ENCODE measurements at regions not wholly inside any gene's neighbourhood (a gene's known extent, or its start where the extent isn't known, plus 50 kb on each side); places are given as distances from the start of the nearest gene placed in this dataset.

DNA sequence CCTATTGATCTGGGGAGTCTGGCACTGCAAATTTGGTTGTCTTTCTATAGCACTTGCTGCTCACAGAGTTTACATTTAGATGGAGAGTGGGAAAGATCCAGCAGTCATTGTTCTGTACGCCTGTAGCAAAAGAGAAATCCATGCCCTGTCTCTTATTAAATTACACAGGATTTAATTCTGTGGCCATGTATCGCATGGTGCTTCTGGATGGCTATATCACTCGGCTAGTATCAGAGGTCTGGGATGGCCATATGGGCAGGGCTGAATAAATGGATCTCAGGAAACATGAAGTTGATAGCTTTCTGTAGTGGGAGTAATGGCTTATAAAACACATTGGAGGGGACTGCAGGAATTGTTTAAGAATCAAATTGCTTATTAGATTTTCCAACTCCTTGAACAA lies 325.8 kb upstream of the DPH6 start:
- no peak for ATAC-seq

DNA sequence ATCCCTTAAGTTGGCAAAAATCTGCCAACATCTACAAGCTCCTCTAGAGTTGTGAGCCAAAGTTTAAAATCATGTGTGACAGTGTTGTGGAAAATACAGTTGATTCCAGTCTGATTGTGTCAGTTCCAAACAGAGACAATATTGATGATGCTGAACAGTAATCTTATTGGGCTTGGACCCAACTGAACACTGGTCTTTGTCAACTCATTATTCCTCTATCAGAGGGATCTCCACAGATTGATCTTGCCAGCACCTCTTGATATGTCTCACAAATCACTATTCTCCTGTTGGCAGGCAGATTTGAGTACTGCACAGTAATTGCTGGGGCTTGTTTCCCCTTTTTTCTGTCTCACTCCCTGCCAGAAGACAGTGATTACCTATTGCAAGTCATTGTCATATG lies 326.6 kb upstream of the DPH6 start:
- no peak for ATAC-seq

DNA sequence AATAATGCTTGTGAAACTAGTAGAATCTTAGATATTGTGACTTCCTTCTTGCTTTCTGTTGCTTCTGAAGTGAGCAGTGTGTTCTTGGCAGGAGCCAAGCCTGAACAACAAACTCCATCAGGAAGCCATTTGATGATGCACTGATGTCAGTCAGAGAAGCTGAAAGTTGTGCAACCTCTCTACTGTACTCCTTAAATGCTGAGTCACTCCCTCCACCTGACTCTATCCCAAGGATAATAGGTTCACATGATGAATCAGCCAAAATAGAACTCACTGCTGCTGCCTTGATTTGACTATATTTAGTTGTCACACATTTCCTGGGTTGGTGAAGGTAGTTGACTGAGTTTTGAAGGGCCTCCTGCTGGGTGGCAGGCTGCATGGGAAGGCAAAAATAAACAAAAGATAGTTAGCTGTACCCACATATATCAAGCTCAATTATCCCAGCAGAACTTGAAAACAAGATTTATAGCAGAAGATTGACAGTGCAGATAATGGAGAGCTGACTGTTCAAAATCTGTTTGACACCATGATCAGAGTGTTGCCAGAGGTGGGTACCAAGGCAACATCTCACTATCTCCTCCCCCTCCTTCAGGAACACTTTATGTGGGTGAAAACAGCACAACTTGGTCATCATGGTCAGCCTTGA lies 328.4 kb upstream of the DPH6 start:
- ATAC-seq: no peak

DNA sequence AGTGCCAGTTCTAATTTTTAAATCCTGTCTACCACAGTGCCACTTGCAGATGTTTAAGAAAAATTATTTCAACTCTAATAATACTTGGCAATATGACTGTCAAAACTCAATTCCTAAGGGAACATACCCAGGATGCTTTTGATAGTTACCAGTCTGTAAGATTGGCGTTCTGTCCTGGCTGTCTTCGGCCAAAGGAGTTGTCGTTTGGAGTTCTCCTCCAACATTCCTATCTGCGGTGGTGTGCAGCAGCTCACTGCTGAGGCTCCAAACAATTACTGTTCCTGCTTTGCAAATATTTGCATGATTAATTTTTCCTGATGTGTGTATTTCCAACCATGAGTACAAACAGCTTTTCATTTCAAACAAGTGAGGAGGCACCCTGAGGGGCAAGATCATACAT lies 330.8 kb upstream of the DPH6 start:
- ATAC-seq: no peak

DNA sequence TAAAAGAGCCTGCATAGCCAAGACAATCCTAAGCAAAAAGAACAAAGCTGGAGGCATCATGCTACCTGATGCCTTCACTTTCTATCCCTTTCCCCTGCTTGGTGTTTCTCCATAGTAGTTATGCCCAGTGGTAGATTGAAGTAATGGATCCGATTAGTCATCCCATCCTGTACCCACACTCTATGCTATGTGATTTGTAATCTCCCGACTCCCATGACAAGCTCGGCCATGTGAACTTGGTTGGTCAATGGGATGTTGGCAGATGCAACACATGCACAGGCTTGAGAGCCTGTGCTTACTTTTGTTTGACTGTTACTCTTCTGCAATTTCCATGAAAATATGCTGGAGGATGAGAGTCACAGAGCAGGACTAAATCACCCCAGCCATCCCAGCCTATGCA lies 334.9 kb upstream of the DPH6 start:
- no peak for ATAC-seq

DNA sequence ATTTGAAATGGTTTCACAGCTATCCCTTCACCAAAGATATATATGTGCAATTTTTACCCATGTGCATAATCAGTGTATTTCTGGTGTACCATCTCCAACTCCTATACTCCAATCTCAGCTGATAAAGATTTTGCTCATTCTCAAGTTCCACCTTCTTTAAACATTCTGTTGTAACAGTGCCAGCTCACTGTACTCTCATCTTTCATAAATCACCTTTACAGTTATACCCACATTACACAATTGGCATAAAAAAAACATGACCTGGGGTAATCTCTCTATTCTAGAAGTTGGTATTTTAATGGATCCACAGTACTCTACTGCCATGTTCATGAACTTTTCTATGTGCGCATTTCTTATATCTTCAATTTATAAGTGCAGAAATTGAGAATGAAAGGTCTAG lies 339.9 kb upstream of the DPH6 start:
- no peak for ATAC-seq

DNA sequence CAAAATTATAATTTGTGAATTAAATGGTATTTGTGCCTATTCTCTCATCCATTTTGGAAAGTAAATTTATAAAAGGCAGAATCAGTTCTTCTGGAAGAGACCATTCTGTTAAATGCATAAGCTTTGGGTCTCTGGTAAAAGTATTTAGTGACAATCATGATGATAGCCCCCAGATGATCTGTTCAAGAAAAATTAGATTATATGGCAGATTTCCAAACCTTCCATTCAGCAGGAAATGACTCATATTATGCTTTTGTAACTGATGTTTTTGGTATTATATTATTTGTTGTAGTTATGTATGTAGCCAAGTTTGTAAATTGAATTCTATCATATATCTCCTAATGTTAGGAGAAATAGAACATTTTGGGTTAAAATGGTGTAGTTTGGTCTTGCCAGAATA lies 340.8 kb upstream of the DPH6 start:
- no peak for ATAC-seq

DNA sequence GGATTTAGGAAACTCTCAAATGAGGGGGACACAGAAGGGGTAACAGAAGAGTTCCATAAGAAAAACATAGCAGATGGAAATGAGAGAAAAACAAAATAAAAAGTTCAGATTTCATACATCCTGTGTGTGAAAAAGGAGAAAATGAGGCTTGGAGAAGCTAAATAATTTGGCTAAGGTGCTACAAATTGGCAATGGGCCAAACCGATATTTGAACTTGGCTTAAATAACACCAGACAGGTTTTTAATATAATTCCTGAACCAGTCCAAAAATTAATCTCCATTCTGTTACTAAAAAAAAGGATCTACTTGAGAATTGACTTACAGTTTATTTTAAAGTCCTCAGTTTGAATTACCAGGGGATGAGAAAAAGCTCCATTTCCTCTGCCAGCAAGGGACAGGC lies 342.9 kb upstream of the DPH6 start:
- ATAC-seq: no peak

DNA sequence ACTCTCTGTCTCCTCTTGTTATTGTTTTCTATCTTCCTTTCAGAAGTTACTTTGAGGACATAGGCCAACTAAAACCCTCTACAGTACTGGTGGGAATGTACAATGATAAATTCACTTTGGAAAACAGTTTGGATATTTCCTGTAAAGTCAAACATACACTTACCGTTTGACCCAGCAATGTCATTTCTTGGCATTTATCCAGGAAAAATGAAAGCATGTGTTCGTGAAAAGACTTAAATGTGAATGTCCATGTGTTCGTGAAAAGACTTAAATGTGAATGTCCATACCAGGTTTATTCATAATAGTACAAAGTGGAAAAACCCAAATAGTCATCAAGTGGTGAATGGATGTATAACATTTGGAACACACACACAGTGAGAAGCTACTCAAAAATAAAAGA lies 361.5 kb upstream of the DPH6 start:
- ATAC-seq: no peak

DNA sequence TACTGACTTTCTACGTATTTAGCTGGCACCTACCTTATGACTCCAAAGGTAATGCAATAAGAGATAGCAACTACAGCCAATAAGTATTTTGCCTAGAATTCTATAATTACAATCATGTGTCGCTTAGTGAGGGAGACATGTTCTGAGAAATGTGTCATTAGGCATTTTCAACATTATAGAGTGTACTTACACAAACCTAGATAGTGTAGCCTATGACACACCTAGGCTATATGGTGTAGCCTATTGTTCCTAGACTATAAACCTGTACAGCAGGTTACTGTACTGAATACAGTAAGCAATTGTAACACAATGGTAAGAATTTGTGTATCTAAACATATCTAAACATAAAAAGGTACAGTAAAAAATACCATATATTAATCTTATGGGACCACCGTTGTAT lies 363.4 kb upstream of the DPH6 start:
- ATAC-seq: no peak

DNA sequence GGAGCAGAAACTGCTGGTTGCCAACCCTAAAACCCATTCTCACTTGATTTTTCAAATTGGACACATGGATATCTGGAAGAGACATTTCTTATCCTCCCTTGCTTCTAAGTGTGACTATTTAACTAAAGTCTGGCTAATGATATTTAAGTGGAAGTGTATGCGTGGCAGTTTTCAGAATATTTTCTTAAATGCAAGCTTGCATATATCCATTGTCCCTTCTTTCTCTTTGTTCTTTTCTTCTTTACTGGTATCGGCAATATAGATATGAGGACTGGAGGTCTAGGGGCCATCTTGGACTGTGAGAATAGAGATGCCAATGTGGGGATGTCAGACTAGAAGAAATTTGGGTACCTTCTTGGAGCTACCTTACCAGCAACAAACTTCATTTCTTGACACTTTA lies 364.3 kb upstream of the DPH6 start:
- no peak for ATAC-seq

DNA sequence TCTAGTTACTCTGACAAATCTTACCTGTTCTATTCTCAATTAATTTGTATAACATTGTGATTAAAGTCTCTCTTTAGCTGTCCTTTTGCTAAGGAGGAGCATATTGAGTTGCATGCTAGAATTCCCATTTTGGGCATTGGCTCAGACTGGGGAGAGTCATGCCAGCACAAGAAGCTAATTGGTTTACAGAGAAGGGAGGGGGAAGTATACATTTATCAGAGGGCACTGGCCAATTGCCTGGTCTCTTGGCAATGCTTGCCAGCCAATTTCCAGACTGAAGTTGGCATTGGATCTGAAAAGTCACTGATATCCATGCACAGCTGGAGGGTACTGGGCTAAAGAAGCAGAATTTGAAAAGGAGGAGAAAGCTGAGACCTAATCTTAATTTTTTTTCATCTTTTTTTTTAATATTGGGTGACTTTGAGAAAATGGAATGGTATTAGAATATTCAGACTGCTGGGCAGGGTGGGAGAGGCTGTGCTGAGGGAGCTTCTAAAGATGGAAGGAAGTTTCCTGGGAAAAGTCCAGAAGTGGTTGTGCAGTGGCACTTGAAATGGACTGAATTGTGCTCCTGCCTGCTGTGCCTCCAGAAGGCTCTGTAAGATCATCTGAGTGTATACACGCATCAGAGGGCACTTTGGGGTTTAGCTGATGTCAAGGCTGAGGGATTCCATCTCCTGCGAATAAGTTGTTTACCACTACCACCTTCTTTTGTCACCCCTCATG lies 365.2 kb upstream of the DPH6 start:
- no peak for ATAC-seq

DNA sequence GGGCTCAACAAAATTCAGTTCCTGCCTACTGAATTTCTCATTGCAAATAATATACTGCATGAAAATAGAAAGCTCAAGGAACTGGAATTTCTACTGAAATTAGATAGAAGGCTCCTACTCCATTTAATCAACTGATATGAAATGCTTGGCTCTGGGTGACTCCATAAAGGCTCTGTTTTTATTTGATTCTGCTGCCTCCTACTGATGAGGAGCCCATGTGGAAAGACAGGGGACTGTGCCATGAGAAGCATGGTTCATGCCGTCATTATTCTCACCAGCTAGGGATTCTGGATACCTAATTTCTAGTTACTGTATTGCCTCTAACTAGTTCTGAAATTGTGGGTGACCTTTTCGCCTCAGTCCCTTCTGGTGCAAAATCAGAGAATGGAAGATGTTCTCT lies 366.2 kb upstream of the DPH6 start:
- no peak for ATAC-seq

DNA sequence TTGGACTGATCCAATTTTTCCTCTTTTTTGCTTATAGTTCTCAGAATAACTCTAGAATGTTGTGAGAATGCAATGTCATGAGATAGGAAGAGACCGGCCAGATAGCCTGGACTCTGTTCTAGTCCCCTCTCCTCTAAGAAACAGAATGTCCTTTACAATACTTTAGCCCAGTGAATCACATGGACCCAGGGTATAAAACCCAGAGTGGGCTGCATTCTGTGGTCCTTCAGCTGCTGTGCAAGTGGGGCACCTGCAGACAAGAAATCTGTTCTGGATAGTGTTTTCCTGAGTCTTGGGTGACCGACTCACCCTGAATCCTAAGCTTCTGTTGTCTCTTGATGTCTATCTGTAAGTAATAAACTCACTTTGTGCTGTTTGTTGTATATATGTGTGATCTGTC lies 368.6 kb upstream of the DPH6 start:
- no peak for ATAC-seq

DNA sequence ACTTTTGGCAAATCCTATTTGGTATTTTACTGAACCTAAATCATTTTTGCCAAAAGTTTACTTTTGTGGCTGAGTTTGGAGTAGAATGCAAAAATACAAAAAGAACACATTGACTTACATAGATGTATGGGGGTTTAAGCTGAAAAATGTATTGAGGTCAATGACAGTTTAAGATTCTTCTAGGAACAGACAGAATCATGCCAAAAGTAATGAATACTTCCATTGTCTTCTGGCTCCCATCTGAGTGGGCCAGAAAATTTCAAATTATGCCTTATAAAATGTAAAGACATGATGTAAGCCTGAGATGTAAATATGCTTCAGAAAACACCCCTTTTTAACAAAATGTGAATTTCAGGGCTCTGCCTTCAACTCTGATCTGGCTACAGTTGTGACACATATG lies 375.1 kb upstream of the DPH6 start:
- no peak for ATAC-seq

DNA sequence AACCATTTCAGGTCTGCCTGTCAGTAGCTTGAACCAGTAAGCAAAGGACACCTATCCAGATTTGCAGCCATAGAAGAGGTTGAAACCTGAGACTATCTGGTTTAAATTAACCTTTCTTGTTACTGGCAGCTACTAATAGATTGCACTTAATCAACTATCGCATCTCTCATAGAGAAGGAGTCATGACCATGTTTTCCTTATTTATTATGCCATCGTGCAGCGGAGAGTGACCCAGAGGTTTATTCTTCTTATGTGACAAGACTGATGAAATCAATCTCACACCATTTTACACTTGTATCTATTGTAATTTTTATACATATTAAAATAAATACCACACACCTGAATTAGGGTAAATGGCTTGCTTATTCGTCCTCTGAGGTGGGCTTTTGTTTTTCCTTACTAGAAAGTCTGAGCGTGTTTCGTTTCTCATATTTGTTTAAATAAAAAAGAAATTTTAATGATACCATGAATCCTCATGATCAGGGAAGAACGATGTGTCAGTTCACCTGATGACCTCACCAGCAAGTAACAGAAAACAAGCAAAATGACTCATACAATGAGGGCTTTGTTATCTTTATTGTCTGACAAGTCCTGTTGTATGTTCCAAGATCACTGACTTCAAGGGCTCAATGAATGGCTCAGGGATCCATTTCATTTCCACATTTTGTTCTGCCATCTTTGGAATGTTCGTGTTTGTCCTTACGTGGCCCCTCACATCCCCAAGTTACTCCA lies 379.5 kb upstream of the DPH6 start:
- no peak for ATAC-seq

DNA sequence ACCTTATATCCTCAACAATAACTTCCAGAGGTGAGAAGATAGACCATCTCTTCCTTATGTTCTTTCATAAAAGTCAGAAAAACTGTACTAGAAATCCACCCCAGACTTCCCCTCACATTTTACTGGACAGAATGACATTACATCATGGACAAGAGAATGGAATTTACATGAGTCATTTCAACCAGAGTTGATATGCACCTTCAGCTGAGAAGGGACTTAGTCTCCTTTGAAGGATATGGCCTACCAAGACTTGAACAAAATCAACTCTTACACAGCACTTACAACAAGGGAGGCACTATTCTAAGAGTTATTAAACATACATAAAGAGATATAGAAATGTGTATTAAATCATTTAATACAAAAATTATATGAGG lies 380.0 kb upstream of the DPH6 start:
- no peak for ATAC-seq

DNA sequence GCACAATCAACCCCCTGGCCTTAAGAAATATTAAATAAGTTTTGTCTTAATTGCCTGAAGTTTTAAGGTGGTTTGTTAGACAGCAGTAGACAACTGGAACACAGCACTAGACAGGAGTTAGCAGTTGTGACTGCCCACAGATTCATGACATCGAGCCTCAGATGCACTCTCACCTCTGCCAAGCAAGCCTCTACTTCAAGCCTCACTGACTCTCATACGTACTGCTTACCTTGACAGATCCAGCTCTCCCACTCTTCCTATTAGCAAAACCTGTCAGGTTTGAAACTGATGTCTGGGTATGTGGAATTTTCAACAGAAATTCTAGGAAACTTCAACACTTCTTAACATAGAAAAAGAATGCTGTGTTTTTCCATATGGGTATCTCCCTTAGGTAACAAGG lies 382.9 kb upstream of the DPH6 start:
- no peak for ATAC-seq

DNA sequence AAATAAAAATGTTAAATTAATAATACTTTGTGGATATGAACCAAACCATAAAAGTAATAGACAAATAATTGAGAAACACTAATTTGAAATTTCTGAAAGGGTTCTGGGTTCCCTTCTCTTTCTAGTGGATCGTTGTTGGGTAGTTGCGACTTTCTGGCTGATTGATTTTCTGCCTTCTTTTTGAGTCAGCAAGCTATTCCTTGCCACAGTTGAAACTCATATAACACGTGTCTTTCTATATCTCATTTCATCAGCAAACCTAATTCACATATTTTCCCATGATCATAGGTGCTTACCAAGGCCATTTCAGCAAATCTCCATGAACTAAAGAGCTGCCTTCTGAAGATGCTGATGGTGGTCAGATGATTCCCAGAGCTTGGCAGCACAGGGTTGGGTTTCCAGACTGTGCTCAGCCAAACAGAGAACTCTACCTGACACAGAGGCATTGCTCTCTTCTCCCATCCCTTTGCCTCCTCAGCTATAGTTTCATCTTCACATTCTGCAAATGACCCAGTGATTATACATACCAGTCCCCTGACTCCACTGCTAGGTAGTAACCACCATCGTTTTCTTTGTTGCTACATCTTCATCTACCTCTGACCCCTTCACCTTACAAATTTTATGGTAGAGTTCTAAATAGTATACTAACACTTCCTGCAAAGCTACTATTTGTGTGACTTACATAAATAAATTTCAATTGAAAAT lies 383.9 kb upstream of the DPH6 start:
- no peak for ATAC-seq

DNA sequence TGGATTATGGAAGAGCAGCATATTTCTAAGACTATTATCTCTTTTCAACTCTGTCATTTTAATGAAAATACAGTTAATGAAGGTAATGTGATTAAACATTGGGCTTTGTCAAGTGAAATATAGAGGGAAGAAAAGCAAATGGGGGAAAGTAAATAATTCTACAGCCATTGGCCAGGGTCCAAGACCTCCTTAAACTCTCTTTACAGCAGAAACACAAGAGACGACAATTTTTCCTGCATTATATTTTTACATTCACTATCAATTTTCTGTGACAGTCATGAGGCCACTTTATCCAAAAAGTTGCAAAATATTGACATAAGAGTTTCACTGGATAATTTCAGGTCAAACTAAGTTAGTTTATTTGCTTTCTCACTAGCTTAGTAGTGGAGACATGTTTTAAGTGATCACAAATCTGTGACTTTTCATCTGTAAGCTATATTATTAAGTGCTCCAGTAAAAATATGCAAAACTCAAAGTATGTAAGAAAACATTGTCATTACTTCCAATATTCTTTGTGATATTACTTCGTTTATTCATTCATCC lies 385.9 kb upstream of the DPH6 start:
- ATAC-seq: no peak

DNA sequence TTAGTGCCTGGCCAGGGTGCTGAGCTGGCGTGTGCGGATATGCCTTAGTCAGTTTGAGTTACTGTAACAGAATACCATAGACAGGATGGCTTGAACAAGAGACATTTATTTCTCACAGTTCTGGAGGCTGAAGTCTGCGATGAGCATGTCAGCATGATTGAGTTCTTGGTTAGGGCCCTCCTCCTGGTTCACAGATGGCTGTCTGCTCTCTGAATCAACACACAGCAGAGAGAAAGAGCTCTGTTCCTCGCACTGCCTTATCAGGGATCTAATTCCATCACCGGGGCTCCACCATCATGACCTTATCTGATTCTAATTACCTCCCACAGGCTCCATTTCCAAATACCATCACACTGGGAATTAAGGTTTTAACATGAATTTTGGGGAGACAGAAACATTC lies 386.6 kb upstream of the DPH6 start:
- no peak for ATAC-seq

DNA sequence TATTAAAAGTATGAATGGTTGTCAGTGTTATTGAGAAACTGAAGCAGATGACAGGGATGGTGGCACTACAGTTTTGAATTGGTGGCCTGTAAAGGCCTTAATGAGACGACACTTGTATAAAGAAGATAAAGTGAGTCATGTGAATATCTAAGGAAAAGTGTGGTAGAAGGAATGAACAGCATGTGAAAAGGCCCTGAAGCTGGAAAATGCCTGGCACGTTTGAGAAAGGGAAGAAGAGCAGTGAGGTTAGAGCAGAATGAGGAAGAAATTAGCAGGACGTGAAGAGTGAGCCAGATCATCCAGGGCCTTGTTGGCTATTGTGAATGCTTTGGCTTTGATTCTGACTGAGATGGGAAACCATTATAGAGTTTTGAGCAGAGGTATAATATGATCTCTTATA lies 387.6 kb upstream of the DPH6 start:
- no peak for ATAC-seq

DNA sequence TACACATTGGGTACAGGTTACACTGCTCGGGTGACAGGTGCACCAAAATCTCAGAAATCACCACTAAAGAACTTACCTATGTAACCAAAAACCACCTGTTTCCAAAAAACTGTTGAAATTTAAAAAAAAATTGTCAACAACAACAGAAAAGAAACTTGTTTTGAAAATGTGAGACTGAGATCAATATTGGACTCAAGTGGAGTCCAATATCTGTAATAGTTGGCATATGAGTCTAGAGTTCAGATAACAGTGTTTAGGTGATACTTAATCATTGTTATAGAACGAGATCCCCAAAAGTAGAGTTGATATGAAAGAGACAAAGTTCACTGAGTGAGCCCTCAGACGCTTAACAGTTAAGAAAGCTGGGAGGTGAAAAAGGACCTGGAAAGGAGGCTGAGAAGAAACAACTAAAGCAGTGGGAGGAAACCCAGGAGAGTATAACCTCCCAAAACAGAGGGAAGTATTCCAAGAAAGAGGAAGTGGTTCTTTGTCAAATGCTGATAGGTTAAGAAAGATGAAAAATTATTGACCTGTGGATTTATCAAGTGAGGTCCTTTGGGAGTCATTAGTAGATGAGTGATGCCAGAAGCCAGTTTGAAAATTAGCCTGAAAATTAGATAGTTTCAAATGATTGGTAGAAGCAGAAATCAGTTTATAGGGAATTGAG lies 388.6 kb upstream of the DPH6 start:
- no peak for ATAC-seq

Data from activated CD4-positive, CD25-positive, alpha-beta regulatory T cell treated with anti-CD3 and anti-CD28 coated beads, Interleukin-2, amount 50 U/mL, for 24 hours (primary cell).